Right cardiac atrium (tissue), 5 donors: ENCODE measurements at regions not wholly inside any gene's neighbourhood (a gene's known extent, or its start where the extent isn't known, plus 50 kb on each side); places are given as distances from the start of the nearest gene placed in this dataset.

Experiments used
- ATAC-seq, 2 donors: fragments of 200-7000 bp; cut with Tn5 transposase; one replicate each; pipeline versions ENCODE4 v1.8.0 to v1.9.1; 2020; ENCODE audit warnings: moderate library complexity in 2 of 2, mild to moderate bottlenecking in 1 of 2
- DNase-seq, 3 donors: peaks; one replicate each; pipeline ENCODE4 v3.0.0-alpha.2; 2020
- H3K27ac ChIP-seq: one replicate; pipeline ENCODE4 v1.5.1; 2013; ENCODE audit warnings: mild to moderate bottlenecking, low read length, control low read depth, moderate library complexity
- H3K27me3 ChIP-seq: one replicate; pipeline ENCODE4 v1.6.1; 2013; ENCODE audit not compliant: control insufficient read depth, insufficient read depth
- H3K4me1 ChIP-seq: one replicate; pipeline ENCODE4 v1.6.1; 2013; ENCODE audit warnings: low read length; ENCODE audit not compliant: control insufficient read depth, insufficient read depth
- H3K4me3 ChIP-seq: one replicate; pipeline ENCODE4 v1.5.1; 2013; ENCODE audit warnings: low read length, control low read depth
- H3K9me3 ChIP-seq: one replicate; pipeline ENCODE4 v1.6.1; 2013; ENCODE audit warnings: low read length; ENCODE audit not compliant: control insufficient read depth
- WGBS: extraction: QIAGEN DNeasy Blood & Tissue Kit; methylation state at CpG from one replicate; pipeline ENCODE4 v1.1.7; 2013; 5-methylcytosine and 5-hydroxymethylcytosine counted together
- intact Hi-C, 4 donors: fragments of 100-400 bp; cut with DNase I; formaldehyde crosslinking; loops; one replicate each; pipeline versions ENCODE4 v1.11.0 to v1.14.0; 2022 to 2023
- donor health status: healthy with polysubstance abuse.
- donor health status: DM: no; HTN: yes; CAD: no.
- donor health status: DM: no; HTN: no; CAD: no.
- donor health status: DM: no; HTN: yes; CAD: no; lungs with severe emphysema.
- donor health status: DM: yes; HTN: yes; CAD: no.

DNA sequence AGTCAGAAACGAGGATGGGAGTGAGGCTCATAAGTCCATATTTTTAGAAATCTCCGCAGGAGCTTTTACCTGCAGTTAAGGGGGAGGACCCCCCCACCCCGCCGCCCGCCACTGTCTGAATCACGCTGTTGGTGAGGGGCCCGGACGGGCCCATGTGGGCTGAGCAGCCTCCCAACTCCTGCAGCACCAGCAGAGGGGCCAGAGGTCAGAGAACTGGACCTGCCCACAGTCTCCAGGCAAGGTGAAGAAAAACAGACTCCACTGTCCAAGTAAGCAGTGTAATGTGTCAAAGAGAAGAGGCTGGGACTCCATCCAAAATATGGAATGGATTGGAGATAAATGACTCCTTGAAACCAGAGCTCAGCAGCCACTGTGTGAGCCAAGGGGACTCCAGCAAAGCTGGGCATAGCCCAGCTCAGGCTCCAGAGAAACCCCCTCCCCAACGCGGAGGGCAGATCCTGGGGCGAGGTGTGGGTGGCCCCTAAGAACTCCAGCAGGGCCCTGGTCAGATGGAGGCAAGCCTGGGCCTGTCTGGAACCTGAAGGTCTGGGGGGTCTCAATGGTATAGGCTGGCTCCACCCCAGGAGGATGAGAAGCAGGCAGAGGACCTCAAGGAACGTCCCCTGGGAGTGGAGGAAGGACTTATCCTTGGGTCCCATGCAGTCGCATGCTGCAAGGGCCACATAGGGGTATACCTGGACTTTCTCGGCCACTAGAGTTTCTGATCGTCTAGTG lies 128.5 kb upstream of the TNS3 start:
- ATAC-seq: peak in 1 of 2 donors; percentile 24
- no peaks in the 10 kb centered on the region for H3K27me3 ChIP-seq

DNA sequence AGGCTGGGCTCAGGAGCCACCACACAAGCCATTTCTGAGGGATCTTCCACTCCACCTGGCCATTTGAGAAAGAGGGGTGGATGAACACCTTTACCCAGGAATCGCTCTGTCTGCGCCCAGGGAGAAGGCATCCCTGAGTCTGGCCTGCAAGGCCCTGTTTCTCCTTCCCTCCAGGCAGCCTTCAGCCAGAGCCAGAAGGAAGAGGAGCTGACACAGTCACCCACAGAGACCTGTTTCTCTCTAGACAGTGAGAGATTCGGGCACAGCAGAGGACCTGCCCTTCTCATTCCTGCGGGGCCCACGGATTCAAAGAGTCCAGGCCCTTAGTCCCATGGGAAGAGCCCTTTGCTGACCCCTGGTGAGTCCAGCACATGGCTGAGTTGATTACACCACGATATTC lies 127.5 kb upstream of the TNS3 start:
- no peaks in the 10 kb centered on the region for H3K9me3 ChIP-seq
- no peaks in the 10 kb centered on the region for H3K4me1 ChIP-seq
- intact Hi-C loops: no loop called here
- H3K27me3 ChIP-seq: no peaks in the 10 kb centered on the region
- 94% methylated on average over 6 of the region's 6 CpGs for WGBS
- no peak for DNase-seq
- H3K27ac ChIP-seq: no peak overlapping the region
- no peak overlapping the region for H3K4me3 ChIP-seq
- ATAC-seq: no peak

More for the DNA sequence above, 128.5 kb upstream of the TNS3 start:
- Histone ChIP-seq H3K9me3 (no peaks in the 10 kb centered on the region), H3K4me1 (no peaks in the 10 kb centered on the region), H3K4me3 (no peak overlapping the region), H3K27ac (no peak overlapping the region)
- intact Hi-C loops: no loop called here
- DNase-seq: no peak
- WGBS: 85% methylated on average over 15 of the region's 15 CpGs

- DNase-seq (no peak), ATAC-seq (no peak)
- Histone ChIP-seq H3K4me1 (no peaks in the 10 kb centered on the region), H3K4me3 (no peak overlapping the region), H3K27me3 (no peaks in the 10 kb centered on the region), H3K9me3 (no peaks in the 10 kb centered on the region), H3K27ac (no peak overlapping the region)
- intact Hi-C loops: no loop called here
- WGBS: 83% methylated on average over 4 of the region's 4 CpGs
Measured at GRCh38 chr7:47709051-47709450, 127.1 kb upstream of the TNS3 start.

- 96% methylated on average over 6 of the region's 6 CpGs for WGBS
- Histone ChIP-seq H3K4me3 (no peak overlapping the region), H3K9me3 (no peaks in the 10 kb centered on the region), H3K27ac (no peak overlapping the region), H3K4me1 (no peaks in the 10 kb centered on the region), H3K27me3 (no peaks in the 10 kb centered on the region)
- no peak for ATAC-seq
- DNase-seq: no peak
- intact Hi-C loops: no loop called here
Measured at GRCh38 chr7:47707583-47707982, 125.7 kb upstream of the TNS3 start.

GRCh38 chr7:47704936-47705335 lies 123.0 kb upstream of the TNS3 start:
- Histone ChIP-seq H3K27ac (no peak overlapping the region), H3K4me1 (no peaks in the 10 kb centered on the region), H3K9me3 (no peaks in the 10 kb centered on the region), H3K27me3 (no peaks in the 10 kb centered on the region), H3K4me3 (no peak overlapping the region)
- ATAC-seq (no peak), DNase-seq (no peak)
- 89% methylated on average over 2 of the region's 2 CpGs for WGBS
- intact Hi-C loops: no loop called here

DNA sequence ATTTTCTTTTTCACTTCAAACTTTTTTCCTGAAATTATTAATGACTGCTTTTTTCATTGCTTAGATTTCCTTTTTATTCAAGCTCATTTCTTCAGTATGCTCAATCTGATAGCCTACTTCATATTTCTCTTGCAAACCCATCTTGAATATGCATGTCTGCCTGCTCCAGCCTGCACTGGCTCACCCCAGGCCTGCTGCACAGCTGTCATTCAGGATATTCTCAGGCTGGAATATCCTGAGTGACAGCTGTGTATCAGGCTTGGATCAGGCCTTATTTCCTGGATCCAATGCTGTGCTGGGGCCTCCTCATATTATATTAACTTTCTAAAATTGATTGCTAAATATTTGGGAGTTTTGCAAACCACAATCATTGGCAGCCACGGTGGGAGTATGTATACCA lies 120.2 kb upstream of the TNS3 start:
- Histone ChIP-seq H3K4me1 (no peaks in the 10 kb centered on the region), H3K9me3 (no peaks in the 10 kb centered on the region), H3K4me3 (no peak overlapping the region), H3K27ac (no peak overlapping the region), H3K27me3 (no peaks in the 10 kb centered on the region)
- WGBS: 83% methylated on average over 1 of the region's 1 CpG
- ATAC-seq: no peak
- DNase-seq: no peak
- intact Hi-C loops: no loop called here

DNA sequence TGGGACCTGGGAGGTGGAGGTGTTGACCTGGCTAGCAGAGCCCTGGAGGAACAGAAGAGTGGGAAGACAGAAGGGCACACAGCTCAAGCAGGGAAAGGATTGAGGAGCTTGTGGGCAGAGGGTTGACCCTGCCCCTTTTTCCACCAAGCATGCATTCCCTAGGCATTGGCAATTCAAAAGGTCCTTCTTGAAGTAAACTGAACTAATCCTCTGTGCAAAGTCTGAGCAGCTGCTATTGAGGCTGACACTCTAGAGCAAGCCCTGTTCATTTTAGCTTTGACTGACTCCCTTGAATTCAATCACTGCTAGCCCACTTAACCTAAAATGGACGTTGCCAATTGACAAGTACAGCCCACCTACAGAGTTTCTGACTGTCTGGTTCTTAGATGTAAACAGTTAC lies 116.5 kb upstream of the TNS3 start:
- DNase-seq (no peak), ATAC-seq (no peak)
- H3K4me3 ChIP-seq: no peak overlapping the region
- intact Hi-C loops: no loop called here
- no peaks in the 10 kb centered on the region for H3K4me1 ChIP-seq
- 66% methylated on average over 1 of the region's 1 CpG for WGBS
- no peak overlapping the region for H3K27ac ChIP-seq
- no peaks in the 10 kb centered on the region for H3K27me3 ChIP-seq
- H3K9me3 ChIP-seq: no peaks in the 10 kb centered on the region

DNA sequence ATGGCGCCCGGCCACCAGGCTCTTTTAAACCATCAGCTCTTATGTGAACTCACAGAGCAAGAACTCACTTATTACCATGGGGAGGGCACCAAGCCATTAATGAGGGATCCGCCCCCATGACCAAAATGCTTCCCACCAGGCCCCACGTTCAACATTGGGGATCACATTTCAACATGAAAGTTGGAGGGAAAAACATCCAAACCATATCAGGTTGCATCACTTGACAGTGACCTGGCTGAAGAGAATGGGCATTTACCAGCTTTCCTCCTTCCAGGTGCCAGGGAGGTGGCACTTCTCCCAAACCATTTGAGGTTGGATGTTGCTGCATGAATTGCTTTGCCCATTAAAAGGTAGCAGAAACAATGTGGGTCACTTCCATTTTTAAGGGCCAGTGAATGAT lies 115.6 kb upstream of the TNS3 start:
- H3K27me3 ChIP-seq: no peaks in the 10 kb centered on the region
- no peak for ATAC-seq

GRCh38 chr7:47696152-47696710 lies 114.3 kb upstream of the TNS3 start:
- intact Hi-C loops: no loop called here
- H3K9me3 ChIP-seq: no peaks in the 10 kb centered on the region
- no peaks in the 10 kb centered on the region for H3K4me1 ChIP-seq
- ATAC-seq (no peak), DNase-seq (no peak)
- no peak overlapping the region for H3K27ac ChIP-seq
- no peaks in the 10 kb centered on the region for H3K27me3 ChIP-seq
- no peak overlapping the region for H3K4me3 ChIP-seq
- 97% methylated on average over 7 of the region's 7 CpGs for WGBS

More for the DNA sequence above, 115.6 kb upstream of the TNS3 start:
- intact Hi-C loops: no loop called here
- WGBS: 81% methylated on average over 4 of the region's 4 CpGs
- no peaks in the 10 kb centered on the region for H3K4me1 ChIP-seq
- no peak for DNase-seq
- no peak overlapping the region for H3K4me3 ChIP-seq
- no peak overlapping the region for H3K27ac ChIP-seq
- H3K9me3 ChIP-seq: no peaks in the 10 kb centered on the region

GRCh38 chr7:47693216-47693615 lies 111.3 kb upstream of the TNS3 start:
- Histone ChIP-seq H3K9me3 (no peaks in the 10 kb centered on the region), H3K27me3 (no peaks in the 10 kb centered on the region), H3K4me1 (no peaks in the 10 kb centered on the region), H3K4me3 (no peak overlapping the region), H3K27ac (no peak overlapping the region)
- WGBS: 91% methylated on average over 4 of the region's 4 CpGs
- no peak for ATAC-seq
- DNase-seq: no peak
- intact Hi-C loops: no loop called here

- intact Hi-C loops: no loop called here
- no peaks in the 10 kb centered on the region for H3K27me3 ChIP-seq
- no peak for DNase-seq
- no peak for ATAC-seq
- H3K4me1 ChIP-seq: no peaks in the 10 kb centered on the region
- H3K4me3 ChIP-seq: no peak overlapping the region
- H3K9me3 ChIP-seq: no peaks in the 10 kb centered on the region
- H3K27ac ChIP-seq: no peak overlapping the region
Measured at GRCh38 chr7:47691988-47692387, 110.1 kb upstream of the TNS3 start.
